Kidney (tissue), 13 donors: ENCODE measurements at regions not wholly inside any gene's neighbourhood (a gene's known extent, or its start where the extent isn't known, plus 50 kb on each side); places are given as distances from the start of the nearest gene placed in this dataset.

Experiments
- DNase-seq, 5 donors: peaks; one replicate each; pipeline ENCODE4 v3.0.0-alpha.2; 2013 to 2020
- FAIRE-seq: peaks from 2 replicates; lab custom pipeline; 2012; peaks lifted over from hg19 to GRCh38; lab: Jason Lieb, UNC
- H3K27ac ChIP-seq, 2 donors: one replicate each; pipeline ENCODE4 v1.7.0; 2013; ENCODE audit warnings: low read depth in 2 of 2, low read length in 2 of 2, inconsistent platforms in 1 of 2
- H3K27me3 ChIP-seq: one replicate; pipeline ENCODE4 v1.7.1; 2013; ENCODE audit warnings: low read length, inconsistent platforms; ENCODE audit not compliant: control insufficient read depth, insufficient read depth
- H3K36me3 ChIP-seq, 3 donors: one replicate each; pipeline versions ENCODE4 v1.7.0 to v1.7.1; 2013; ENCODE audit warnings: low read length in 3 of 3, control low read depth in 1 of 3, inconsistent platforms in 1 of 3; ENCODE audit not compliant: insufficient read depth in 3 of 3, control insufficient read depth in 2 of 3
- H3K4me1 ChIP-seq, 3 donors: one replicate each; pipeline versions ENCODE4 v1.7.0 to v1.7.1; 2013; ENCODE audit warnings: low read length in 3 of 3, inconsistent platforms in 1 of 3, low read depth in 1 of 3; ENCODE audit not compliant: control insufficient read depth in 2 of 3, insufficient read depth in 2 of 3
- H3K4me3 ChIP-seq, 3 donors: one replicate each; pipeline versions ENCODE4 v1.7.0 to v1.8.1; 2013; ENCODE audit warnings: low read length in 3 of 3, control low read depth in 1 of 3, inconsistent platforms in 1 of 3
- H3K9ac ChIP-seq, 3 donors: one replicate each; pipeline versions ENCODE4 v1.7.0 to v1.7.1; 2013; ENCODE audit warnings: low read length in 3 of 3, control low read depth in 1 of 3, inconsistent platforms in 1 of 3
- H3K9me3 ChIP-seq, 3 donors: one replicate each; pipeline versions ENCODE4 v1.7.0 to v1.7.1; 2013; ENCODE audit warnings: low read length in 3 of 3, control low read depth in 1 of 3, inconsistent platforms in 1 of 3; ENCODE audit not compliant: control insufficient read depth in 2 of 3, insufficient read depth in 1 of 3
- intact Hi-C: fragments of 100-400 bp; cut with DNase I; formaldehyde crosslinking; loops from one replicate; pipeline ENCODE4 v1.11.1; 2022
- TF ChIP-seq, protein P1 (sequence below): IDR thresholded peaks from 3 replicates; pipeline ENCODE4 v1.5.1; 2012; ENCODE audit warnings: mild to moderate bottlenecking, moderate library complexity, borderline replicate concordance; ENCODE audit not compliant: insufficient read depth; ENCODE audit errors: extremely low read depth
- donor health status: control.
- donor health status: control.
- donor health status: control.
- donor health status: control.
- donor health status: control.
- donor health status: DM: yes; HTN: yes; CAD: no.
- donor health status: Normal renal cell carcinoma (clear cell type).

DNA sequence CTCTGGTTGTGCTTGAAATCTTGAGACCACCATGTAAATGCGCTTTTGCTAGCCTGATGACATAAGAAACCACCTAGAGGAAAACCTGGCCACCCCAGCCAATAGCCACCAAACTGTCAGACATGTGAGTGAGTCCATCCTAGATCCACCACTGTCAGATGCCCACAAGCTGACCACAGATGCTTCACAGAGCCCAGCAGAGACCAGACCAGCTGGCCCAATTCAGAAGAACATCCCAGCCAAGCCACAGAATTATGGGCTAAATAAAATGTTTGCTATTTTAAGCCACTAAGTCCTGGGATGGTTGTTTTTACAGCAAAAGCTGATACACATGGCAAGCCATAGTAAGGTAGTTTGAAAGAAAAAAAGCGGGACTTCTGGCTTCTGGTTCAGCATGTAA is 425.3 kb downstream of the KIF16B start:
- intact Hi-C loops, result no loop called here
- FAIRE-seq, result no peak
- H3K36me3 ChIP-seq, result no peaks in the 10 kb centered on the region
- H3K27ac ChIP-seq, result no peak overlapping the region
- no peak for DNase-seq
- no peak overlapping the region for H3K9ac ChIP-seq
- no peaks in the 10 kb centered on the region for H3K4me1 ChIP-seq
- H3K4me3 ChIP-seq, result no peak overlapping the region
- H3K27me3 ChIP-seq, result no peaks in the 10 kb centered on the region
- no peaks in the 10 kb centered on the region for H3K9me3 ChIP-seq
- TF ChIP-seq, protein P1, sequence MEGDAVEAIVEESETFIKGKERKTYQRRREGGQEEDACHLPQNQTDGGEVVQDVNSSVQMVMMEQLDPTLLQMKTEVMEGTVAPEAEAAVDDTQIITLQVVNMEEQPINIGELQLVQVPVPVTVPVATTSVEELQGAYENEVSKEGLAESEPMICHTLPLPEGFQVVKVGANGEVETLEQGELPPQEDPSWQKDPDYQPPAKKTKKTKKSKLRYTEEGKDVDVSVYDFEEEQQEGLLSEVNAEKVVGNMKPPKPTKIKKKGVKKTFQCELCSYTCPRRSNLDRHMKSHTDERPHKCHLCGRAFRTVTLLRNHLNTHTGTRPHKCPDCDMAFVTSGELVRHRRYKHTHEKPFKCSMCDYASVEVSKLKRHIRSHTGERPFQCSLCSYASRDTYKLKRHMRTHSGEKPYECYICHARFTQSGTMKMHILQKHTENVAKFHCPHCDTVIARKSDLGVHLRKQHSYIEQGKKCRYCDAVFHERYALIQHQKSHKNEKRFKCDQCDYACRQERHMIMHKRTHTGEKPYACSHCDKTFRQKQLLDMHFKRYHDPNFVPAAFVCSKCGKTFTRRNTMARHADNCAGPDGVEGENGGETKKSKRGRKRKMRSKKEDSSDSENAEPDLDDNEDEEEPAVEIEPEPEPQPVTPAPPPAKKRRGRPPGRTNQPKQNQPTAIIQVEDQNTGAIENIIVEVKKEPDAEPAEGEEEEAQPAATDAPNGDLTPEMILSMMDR, result no peak

DNA sequence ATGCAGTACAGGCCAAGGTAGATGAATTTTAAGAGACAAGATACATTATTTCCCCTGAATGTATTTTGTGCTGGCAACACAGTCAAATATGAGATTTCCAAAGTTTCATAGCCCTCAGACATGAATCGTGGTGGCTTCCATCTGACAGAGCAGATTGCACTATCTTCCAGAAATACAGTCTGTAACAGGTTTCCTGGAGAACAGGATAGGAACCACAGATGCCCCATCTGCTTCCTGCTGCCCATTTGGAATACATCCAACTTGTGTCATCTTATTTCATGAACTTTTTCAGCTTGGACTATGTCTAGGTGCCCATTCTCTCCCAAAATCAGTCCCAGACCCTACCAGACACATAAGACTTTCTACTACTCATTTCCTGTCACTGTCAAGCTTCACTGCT is 426.0 kb downstream of the KIF16B start:
- TF ChIP-seq, protein P1, result no peak
- no peak overlapping the region for H3K4me3 ChIP-seq
- intact Hi-C loops, result no loop called here
- no peaks in the 10 kb centered on the region for H3K27me3 ChIP-seq
- no peaks in the 10 kb centered on the region for H3K36me3 ChIP-seq
- FAIRE-seq (no peak), DNase-seq (no peak)
- H3K27ac ChIP-seq, result no peak overlapping the region
- no peaks in the 10 kb centered on the region for H3K4me1 ChIP-seq
- no peaks in the 10 kb centered on the region for H3K9me3 ChIP-seq
- H3K9ac ChIP-seq, result no peak overlapping the region

DNA sequence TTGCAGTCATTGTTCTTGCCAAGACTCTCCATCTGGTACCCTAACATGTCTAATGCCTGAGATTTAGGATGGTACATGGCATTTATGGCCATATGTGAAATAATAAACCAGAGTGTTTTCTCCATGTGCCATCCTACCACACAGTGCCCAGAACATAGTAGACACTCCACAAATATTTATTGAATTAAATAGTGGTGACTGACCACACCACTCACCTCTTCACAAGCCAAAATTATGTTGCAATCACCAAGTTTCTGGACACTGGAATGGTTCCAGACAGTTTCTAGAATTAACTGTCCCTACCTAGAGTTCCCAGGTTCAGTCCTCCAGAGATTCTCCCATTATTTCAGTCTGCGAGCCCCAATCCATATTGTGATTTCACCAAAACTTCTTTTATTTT is 427.3 kb downstream of the KIF16B start:
- no peaks in the 10 kb centered on the region for H3K27me3 ChIP-seq
- TF ChIP-seq, protein P1, result no peak
- no peak overlapping the region for H3K9ac ChIP-seq
- no peak for DNase-seq
- H3K9me3 ChIP-seq, result no peaks in the 10 kb centered on the region
- H3K27ac ChIP-seq, result no peak overlapping the region
- intact Hi-C loops, result no loop called here
- no peaks in the 10 kb centered on the region for H3K36me3 ChIP-seq
- no peak for FAIRE-seq
- no peak overlapping the region for H3K4me3 ChIP-seq
- H3K4me1 ChIP-seq, result no peaks in the 10 kb centered on the region

DNA sequence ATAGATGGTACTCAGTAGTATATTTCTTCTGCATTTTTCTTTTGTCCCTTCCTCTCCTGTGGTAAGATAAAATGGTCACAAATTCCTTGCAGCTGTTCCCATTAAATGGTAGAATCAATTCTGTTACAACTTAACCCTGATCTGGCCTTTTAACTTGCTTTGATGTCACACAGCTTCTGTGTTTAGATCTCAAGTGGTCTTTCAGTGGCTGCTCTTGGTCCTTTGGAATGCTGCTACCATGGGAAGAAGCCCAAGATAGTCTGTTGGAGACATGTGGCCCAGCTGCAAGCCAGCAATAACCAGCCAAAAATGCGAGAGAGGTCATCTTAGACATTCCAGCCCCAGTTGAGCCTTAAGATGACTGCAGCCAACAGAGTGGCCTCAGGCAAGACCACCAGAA is 429.7 kb downstream of the KIF16B start:
- no peak for DNase-seq

More for the DNA sequence above, 429.7 kb downstream of the KIF16B start:
- no peak for FAIRE-seq
- Histone ChIP-seq H3K36me3 (no peaks in the 10 kb centered on the region), H3K9me3 (no peaks in the 10 kb centered on the region), H3K4me1 (no peaks in the 10 kb centered on the region), H3K27ac (no peak overlapping the region), H3K4me3 (no peak overlapping the region), H3K27me3 (no peaks in the 10 kb centered on the region), H3K9ac (no peak overlapping the region)
- TF ChIP-seq, protein P1, result no peak
- intact Hi-C loops, result no loop called here
